ENCODE measurements at regions not wholly inside any gene's neighbourhood (a gene's known extent, or its start where the extent isn't known, plus 50 kb on each side); places are given as distances from the start of the nearest gene placed in this dataset.

DNA sequence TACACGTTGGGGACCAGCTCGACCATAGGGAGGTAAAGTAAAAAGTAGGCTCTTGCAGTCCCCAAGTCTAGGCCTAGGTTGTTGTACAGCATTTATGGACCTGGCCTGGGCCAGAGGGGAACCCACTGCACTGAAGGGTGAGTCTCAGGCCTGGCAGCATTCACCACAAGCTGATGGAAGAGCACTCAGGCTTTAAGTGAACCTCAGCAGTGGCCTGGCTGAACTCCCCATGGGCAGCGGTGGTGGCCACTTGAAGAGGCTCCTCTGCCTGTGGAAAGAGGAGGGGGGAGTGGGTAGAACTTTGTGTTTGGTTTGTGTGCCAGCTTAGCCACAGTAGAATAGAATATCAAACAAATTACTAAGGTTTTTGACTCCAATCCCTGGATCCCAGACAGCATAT, 176.2 kb upstream of the PRMT6 start:
- H3K4me3 Mint-ChIP-seq: no peak overlapping the region
- H3K9me3 Mint-ChIP-seq: no peaks in the 10 kb centered on the region
- no peaks in the 10 kb centered on the region for H3K36me3 Mint-ChIP-seq (ENCODE audit: low read depth)
- no peaks in the 10 kb centered on the region for H3K4me1 Mint-ChIP-seq
- DNase-seq: no peak
- no peaks in the 10 kb centered on the region for H3K27me3 Mint-ChIP-seq (ENCODE audit: low read depth, poor library complexity)
- peak overlapping the region; percentile 46 for H3K27ac Mint-ChIP-seq
- TF ChIP-seq, protein P1, sequence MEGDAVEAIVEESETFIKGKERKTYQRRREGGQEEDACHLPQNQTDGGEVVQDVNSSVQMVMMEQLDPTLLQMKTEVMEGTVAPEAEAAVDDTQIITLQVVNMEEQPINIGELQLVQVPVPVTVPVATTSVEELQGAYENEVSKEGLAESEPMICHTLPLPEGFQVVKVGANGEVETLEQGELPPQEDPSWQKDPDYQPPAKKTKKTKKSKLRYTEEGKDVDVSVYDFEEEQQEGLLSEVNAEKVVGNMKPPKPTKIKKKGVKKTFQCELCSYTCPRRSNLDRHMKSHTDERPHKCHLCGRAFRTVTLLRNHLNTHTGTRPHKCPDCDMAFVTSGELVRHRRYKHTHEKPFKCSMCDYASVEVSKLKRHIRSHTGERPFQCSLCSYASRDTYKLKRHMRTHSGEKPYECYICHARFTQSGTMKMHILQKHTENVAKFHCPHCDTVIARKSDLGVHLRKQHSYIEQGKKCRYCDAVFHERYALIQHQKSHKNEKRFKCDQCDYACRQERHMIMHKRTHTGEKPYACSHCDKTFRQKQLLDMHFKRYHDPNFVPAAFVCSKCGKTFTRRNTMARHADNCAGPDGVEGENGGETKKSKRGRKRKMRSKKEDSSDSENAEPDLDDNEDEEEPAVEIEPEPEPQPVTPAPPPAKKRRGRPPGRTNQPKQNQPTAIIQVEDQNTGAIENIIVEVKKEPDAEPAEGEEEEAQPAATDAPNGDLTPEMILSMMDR (IDR thresholded peaks at IDR 0.05): no peak

DNA sequence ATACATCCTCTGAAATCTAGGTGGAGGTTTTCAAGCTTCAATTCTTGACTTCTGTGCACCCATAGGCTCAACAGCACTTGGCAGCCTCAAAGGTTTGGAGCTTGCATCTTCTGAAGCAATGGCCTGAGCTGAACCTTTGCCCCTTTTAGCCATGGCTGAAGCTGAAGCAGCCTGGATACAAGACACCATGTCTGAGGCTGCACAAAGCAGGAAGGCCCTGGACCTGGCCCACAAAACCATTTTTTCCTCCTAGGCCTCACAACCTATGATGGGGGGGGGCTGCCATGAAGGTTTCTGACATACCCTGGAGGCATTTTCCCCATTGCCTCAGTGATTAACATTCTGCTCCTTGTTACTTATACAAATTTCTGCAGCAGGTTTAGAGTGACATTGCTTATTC, 173.3 kb upstream of the PRMT6 start:
- H3K9me3 Mint-ChIP-seq: no peaks in the 10 kb centered on the region
- no peaks in the 10 kb centered on the region for H3K27me3 Mint-ChIP-seq (ENCODE audit: low read depth, poor library complexity)
- no peaks in the 10 kb centered on the region for H3K36me3 Mint-ChIP-seq (ENCODE audit: low read depth)
- no peak overlapping the region for H3K4me3 Mint-ChIP-seq
- no peak for DNase-seq
- no peak overlapping the region for H3K27ac Mint-ChIP-seq
- H3K4me1 Mint-ChIP-seq: peaks cover 2% of the 10 kb centered on the region
- TF ChIP-seq, protein P1 (IDR thresholded peaks at IDR 0.05): no peak

DNA sequence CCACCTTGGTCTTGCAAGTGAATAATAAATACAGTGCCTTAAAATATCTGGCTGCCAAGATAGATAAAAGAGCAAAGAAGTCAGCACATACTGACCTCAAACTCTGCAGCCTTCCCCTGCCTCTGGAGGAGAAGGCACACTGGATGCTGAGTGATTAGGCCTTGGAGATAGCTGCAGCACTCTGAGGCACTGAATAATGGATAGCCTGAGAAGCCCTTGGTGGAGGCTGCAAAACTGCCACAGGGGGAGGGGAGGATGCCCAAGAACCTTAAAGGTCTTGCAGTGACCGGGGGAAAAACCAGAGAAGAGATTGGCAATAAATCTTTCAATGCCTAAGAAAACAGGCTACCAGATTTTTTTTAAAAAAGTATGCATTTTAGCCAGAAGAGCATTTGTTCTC, 167.4 kb upstream of the PRMT6 start:
- Mint-ChIP-seq H3K4me3 (no peak overlapping the region), H3K4me1 (peaks cover 14% of the 10 kb centered on the region), H3K36me3 (ENCODE audit: low read depth) (no peaks in the 10 kb centered on the region), H3K27ac (no peak overlapping the region), H3K27me3 (ENCODE audit: low read depth, poor library complexity) (no peaks in the 10 kb centered on the region), H3K9me3 (peaks cover 7% of the 10 kb centered on the region)
- TF ChIP-seq, protein P1 (IDR thresholded peaks at IDR 0.05): no peak
- peak; percentile 40 for DNase-seq

DNA sequence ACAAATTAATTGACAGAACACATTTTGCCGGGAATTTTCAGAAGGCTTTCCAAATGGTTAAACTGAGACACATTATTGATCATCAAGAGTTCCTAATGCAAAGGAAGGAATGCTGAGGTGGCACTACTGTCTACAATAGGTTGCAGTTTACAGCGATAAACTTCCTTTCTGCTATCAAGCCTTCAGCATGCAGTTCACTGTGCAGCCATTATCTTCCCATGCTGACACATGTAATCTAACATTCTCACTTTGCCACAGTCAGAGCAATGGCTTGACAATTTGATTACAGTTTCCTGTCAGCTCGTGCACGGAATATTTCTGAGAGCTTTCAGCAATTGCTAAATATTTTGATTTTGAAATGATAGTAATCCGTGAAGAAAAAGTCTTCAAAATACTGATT, 166.9 kb upstream of the PRMT6 start:
- H3K36me3 Mint-ChIP-seq (ENCODE audit: low read depth): no peaks in the 10 kb centered on the region
- no peak for DNase-seq
- H3K4me3 Mint-ChIP-seq: no peak overlapping the region
- peaks cover 7% of the 10 kb centered on the region for H3K9me3 Mint-ChIP-seq
- H3K4me1 Mint-ChIP-seq: peaks cover 14% of the 10 kb centered on the region
- no peaks in the 10 kb centered on the region for H3K27me3 Mint-ChIP-seq (ENCODE audit: low read depth, poor library complexity)
- TF ChIP-seq, protein P1 (IDR thresholded peaks at IDR 0.05): no peak
- no peak overlapping the region for H3K27ac Mint-ChIP-seq

DNA sequence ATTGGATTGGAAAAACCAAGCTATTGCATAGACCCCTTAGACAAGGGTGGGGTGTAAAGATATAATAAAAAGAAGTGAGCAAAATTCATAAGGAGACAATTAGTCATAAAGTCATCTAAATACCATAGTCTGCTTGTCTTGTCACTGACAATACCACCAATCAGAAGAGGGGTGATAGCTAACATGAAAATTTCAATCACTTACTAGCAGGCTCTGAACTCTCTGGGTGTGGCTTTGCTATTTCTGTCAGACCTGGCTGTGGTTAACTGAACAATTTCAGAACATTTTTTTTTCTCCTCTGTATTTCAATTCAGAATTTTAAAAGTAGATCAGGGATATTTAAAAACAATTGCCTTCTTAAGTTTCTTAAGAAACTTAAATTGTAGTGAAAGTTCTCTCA, 158.5 kb upstream of the PRMT6 start:
- TF ChIP-seq, protein P1 (IDR thresholded peaks at IDR 0.05): no peak
- Mint-ChIP-seq H3K4me1 (no peaks in the 10 kb centered on the region), H3K36me3 (ENCODE audit: low read depth) (no peaks in the 10 kb centered on the region), H3K27me3 (ENCODE audit: low read depth, poor library complexity) (no peaks in the 10 kb centered on the region), H3K4me3 (no peak overlapping the region), H3K27ac (no peak overlapping the region), H3K9me3 (peaks cover 4% of the 10 kb centered on the region)
- no peak for DNase-seq

DNA sequence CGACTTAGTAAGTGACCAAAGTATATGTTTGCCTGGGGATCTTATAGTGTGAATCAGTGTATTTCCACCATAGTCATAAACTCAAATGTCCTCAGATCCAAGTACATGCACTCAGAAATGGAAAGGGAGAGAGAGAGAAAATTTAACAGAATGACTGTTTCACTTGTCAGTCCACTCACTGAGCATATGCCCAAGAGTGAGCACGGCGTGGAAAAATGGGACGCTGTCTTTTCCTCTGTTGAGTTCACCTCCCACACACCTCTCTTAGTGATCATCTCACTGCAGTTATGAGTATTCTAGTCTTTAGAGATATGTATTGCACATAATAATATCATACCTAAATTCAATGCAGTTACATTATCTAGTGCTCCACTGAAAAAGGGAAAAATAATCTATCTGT, 156.8 kb upstream of the PRMT6 start:
- H3K9me3 Mint-ChIP-seq: no peaks in the 10 kb centered on the region
- H3K36me3 Mint-ChIP-seq (ENCODE audit: low read depth): no peaks in the 10 kb centered on the region
- DNase-seq: no peak
- TF ChIP-seq, protein P1 (IDR thresholded peaks at IDR 0.05): no peak
- no peaks in the 10 kb centered on the region for H3K27me3 Mint-ChIP-seq (ENCODE audit: low read depth, poor library complexity)
- H3K4me3 Mint-ChIP-seq: no peak overlapping the region
- H3K27ac Mint-ChIP-seq: no peak overlapping the region
- no peaks in the 10 kb centered on the region for H3K4me1 Mint-ChIP-seq

All from nephron progenitor cell (in vitro differentiated cells).